ENCODE measurements at regions not wholly inside any gene's neighbourhood (a gene's known extent, or its start where the extent isn't known, plus 50 kb on each side); places are given as distances from the start of the nearest gene placed in this dataset.

DNA sequence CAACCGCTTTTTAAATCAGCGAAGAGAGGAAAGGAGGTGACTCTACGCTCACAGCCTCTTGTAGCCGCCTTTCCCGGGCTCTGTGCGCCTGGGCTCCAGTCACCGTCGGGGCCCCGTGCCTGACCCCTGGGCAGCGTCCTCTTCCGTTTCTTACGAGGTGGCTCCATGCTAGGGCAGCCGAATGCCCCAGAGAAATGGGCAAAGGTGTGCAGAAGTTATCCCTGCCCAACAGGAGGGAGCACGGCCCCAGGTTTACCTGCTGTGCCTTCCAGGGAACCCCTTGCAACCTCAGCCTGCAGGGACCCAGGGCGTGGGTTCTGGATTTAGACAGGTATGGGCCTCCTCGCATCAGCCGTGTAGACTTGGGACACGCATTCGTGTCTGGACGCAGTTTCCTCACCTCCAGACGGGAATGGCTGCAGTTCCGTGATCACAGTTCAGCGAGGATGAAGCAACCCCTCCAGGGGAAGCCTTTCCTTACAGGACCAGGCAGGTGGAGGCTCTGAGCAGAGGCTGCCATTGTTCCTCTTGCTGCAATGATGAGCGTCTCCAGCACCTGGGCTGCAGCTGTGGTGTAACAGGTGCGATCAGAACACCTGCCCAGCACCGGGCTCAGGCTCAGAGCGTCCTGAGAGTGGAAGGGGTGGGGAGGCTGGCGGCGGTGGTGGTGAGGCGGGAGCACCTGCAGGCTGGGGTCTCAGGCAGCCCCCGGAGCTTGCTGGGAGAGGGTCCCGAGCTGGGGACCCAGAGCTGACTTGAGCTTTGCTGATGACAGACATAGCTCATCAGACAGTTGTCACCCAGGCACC lies 81.3 kb upstream of the BHLHE23 start:
- Histone ChIP-seq H3K9me3 (ENCODE audit: insufficient read depth, low read length) (no peaks in the 10 kb centered on the region), H3K27ac (ENCODE audit: low read depth, low read length) (no peak overlapping the region), H3K4me3 (ENCODE audit: insufficient read depth, low read length, poor library complexity, severe bottlenecking) (no peak overlapping the region), H3K79me2 (ENCODE audit: insufficient read depth, low read length) (no peaks in the 10 kb centered on the region), H3K9ac (ENCODE audit: low read length) (no peak overlapping the region), H3F3A (ENCODE audit: insufficient read depth) (no peaks in the 10 kb centered on the region), H3K4me2 (ENCODE audit: low read depth, low read length, poor library complexity, severe bottlenecking) (no peak overlapping the region), H4K20me1 (ENCODE audit: low read depth, low read length) (no peaks in the 10 kb centered on the region), H3K9me2 (replicated peaks; ENCODE audit: insufficient read depth, low read length) (no peaks in the 10 kb centered on the region), H3K36me3 (ENCODE audit: low read length) (no peaks in the 10 kb centered on the region), H2AFZ (ENCODE audit: low read depth, low read length, severe bottlenecking) (no peak overlapping the region), H3K27me3 (ENCODE audit: low read length) (no peaks in the 10 kb centered on the region)
- TF ChIP-seq EZH2phosphoT487 (conservative IDR thresholded peaks at IDR 0.05; ENCODE audit: low read length) (no peak), CTCF (IDR thresholded peaks at IDR 0.05; ENCODE audit: insufficient read depth, low read length, poor library complexity, severe bottlenecking) (no peak)

DNA sequence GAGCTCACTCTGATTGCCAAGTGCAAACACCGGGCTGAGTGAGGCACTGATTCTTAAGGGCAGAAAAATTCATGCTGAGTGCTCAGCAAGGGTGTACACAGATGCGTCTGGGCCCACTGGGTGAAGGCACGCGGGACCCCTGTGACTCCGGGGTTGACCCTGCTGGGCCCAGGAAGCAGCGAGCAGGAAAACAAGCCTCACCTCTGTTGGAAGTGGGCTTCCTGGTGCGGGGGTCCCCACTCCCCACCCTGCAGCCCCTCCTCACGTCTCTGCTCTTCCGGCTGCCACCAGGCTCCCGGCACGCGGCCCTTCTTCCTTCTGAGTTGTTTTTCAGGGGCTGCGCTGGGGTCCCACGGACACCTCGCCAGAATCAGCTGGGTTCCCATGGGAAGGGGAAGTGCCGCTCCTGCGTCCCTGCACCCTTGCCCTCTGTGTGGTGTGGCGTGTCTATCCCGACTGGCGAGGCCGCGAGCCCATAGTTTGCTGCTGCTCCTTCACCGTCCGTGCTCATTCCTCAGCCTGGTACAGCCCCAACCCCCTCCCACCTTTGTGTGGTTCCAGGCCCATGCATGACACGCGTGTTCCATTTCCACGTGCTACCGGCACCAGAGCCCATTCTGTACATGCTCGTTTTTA lies 80.6 kb upstream of the BHLHE23 start:
- no peak overlapping the region for H3K27ac ChIP-seq (ENCODE audit: low read depth, low read length)
- H3K27me3 ChIP-seq (ENCODE audit: low read length), result no peaks in the 10 kb centered on the region
- H4K20me1 ChIP-seq (ENCODE audit: low read depth, low read length), result no peaks in the 10 kb centered on the region

GRCh38 chr20:63086421-63087235 lies 79.9 kb upstream of the BHLHE23 start:
- Histone ChIP-seq H3K4me3 (ENCODE audit: insufficient read depth, low read length, poor library complexity, severe bottlenecking) (no peak overlapping the region), H2AFZ (ENCODE audit: low read depth, low read length, severe bottlenecking) (no peak overlapping the region), H3K9me2 (replicated peaks; ENCODE audit: insufficient read depth, low read length) (no peaks in the 10 kb centered on the region), H3K79me2 (ENCODE audit: insufficient read depth, low read length) (no peaks in the 10 kb centered on the region), H3F3A (ENCODE audit: insufficient read depth) (no peaks in the 10 kb centered on the region), H3K4me2 (ENCODE audit: low read depth, low read length, poor library complexity, severe bottlenecking) (no peak overlapping the region), H3K9me3 (ENCODE audit: insufficient read depth, low read length) (no peaks in the 10 kb centered on the region), H3K36me3 (ENCODE audit: low read length) (no peaks in the 10 kb centered on the region), H3K9ac (ENCODE audit: low read length) (no peak overlapping the region), H3K27ac (ENCODE audit: low read depth, low read length) (no peak overlapping the region), H3K27me3 (ENCODE audit: low read length) (no peaks in the 10 kb centered on the region), H4K20me1 (ENCODE audit: low read depth, low read length) (no peaks in the 10 kb centered on the region)
- TF ChIP-seq EZH2phosphoT487 (conservative IDR thresholded peaks at IDR 0.05; ENCODE audit: low read length) (no peak), CTCF (IDR thresholded peaks at IDR 0.05; ENCODE audit: insufficient read depth, low read length, poor library complexity, severe bottlenecking) (no peak)

More for the DNA sequence above, 80.6 kb upstream of the BHLHE23 start:
- H3K79me2 ChIP-seq (ENCODE audit: insufficient read depth, low read length), result no peaks in the 10 kb centered on the region
- H3K36me3 ChIP-seq (ENCODE audit: low read length), result no peaks in the 10 kb centered on the region
- H3F3A ChIP-seq (ENCODE audit: insufficient read depth), result no peaks in the 10 kb centered on the region
- no peak for TF ChIP-seq EZH2phosphoT487 (conservative IDR thresholded peaks at IDR 0.05; ENCODE audit: low read length)
- TF ChIP-seq CTCF (IDR thresholded peaks at IDR 0.05; ENCODE audit: insufficient read depth, low read length, poor library complexity, severe bottlenecking), result no peak
- H3K4me3 ChIP-seq (ENCODE audit: insufficient read depth, low read length, poor library complexity, severe bottlenecking), result no peak overlapping the region
- H3K9me3 ChIP-seq (ENCODE audit: insufficient read depth, low read length), result no peaks in the 10 kb centered on the region
- H3K9ac ChIP-seq (ENCODE audit: low read length), result no peak overlapping the region
- no peaks in the 10 kb centered on the region for H3K9me2 ChIP-seq (replicated peaks; ENCODE audit: insufficient read depth, low read length)
- H2AFZ ChIP-seq (ENCODE audit: low read depth, low read length, severe bottlenecking), result no peak overlapping the region
- no peak overlapping the region for H3K4me2 ChIP-seq (ENCODE audit: low read depth, low read length, poor library complexity, severe bottlenecking)
